ENCODE measurements at regions not wholly inside any gene's neighbourhood (a gene's known extent, or its start where the extent isn't known, plus 50 kb on each side); places are given as distances from the start of the nearest gene placed in this dataset.

- Histone ChIP-seq H4K91ac (ENCODE audit: insufficient read depth, low read depth, low read length) (no peak overlapping the region), H2BK15ac (ENCODE audit: low read depth, low read length) (no peak overlapping the region), H3K9me1 (ENCODE audit: insufficient read depth, low read length) (no peaks in the 10 kb centered on the region), H2BK5ac (ENCODE audit: low read depth, low read length, poor library complexity, severe bottlenecking) (no peak overlapping the region), H3K27ac (ENCODE audit: insufficient read depth, low read length) (no peak overlapping the region), H2BK120ac (ENCODE audit: low read depth, low read length) (no peak overlapping the region), H3K9me3 (ENCODE audit: control insufficient read depth, insufficient read depth, low read length) (no peaks in the 10 kb centered on the region), H2AFZ (replicated peaks; ENCODE audit: low read length, poor library complexity) (no peak overlapping the region), H3K9ac (ENCODE audit: low read depth, low read length) (no peak overlapping the region), H3K27me3 (ENCODE audit: control insufficient read depth, insufficient read depth, low read length) (no peaks in the 10 kb centered on the region; the same call in 1 of the 2 replicates), H3K56ac (ENCODE audit: extremely low read depth, insufficient read depth, low read length) (no peak overlapping the region), H3K23ac (ENCODE audit: low read depth, low read length) (no peak overlapping the region), H4K20me1 (ENCODE audit: insufficient read depth, low read length) (no peaks in the 10 kb centered on the region), H3K4me1 (ENCODE audit: control insufficient read depth, insufficient read depth, low read length) (no peaks in the 10 kb centered on the region), H3K4me2 (ENCODE audit: low read depth, low read length) (no peak overlapping the region; the same call in 1 of the 2 replicates), H3K14ac (replicated peaks; ENCODE audit: low read depth, low read length) (no peak overlapping the region), H4K5ac (ENCODE audit: low read depth, low read length) (no peak overlapping the region), H3K79me1 (ENCODE audit: low read depth in 1 of 2, low read length in 2 of 2) (no peaks in the 10 kb centered on the region), H3K4ac (ENCODE audit: low read depth, low read length) (no peak overlapping the region), H3K4me3 (ENCODE audit: insufficient read depth, low read depth, low read length) (no peak overlapping the region), H4K8ac (ENCODE audit: low read depth in 2 of 2, low read length in 2 of 2) (no peak overlapping the region), H2AK5ac (ENCODE audit: low read depth, low read length) (no peak overlapping the region), H2BK20ac (ENCODE audit: low read depth, low read length) (no peak overlapping the region), H3K18ac (ENCODE audit: low read depth, low read length) (no peak overlapping the region), H3K36me3 (ENCODE audit: control insufficient read depth, insufficient read depth, low read length) (no peaks in the 10 kb centered on the region), H2AK9ac (replicated peaks; ENCODE audit: low read depth, low read length, poor library complexity) (no peak overlapping the region)
- ATAC-seq (ENCODE audit: low read depth) (peak; percentile 32), DNase-seq (no peak)
- BruUV-seq (replicated peaks): no TSS peak
- intact Hi-C loops (cut with micrococcal nuclease) (no loop called here), in situ Hi-C loops (cut with MboI; ENCODE audit: low sequenced_read_pairs) (no loop called here), dilution Hi-C loops (cut with HindIII; ENCODE audit: low sequenced_read_pairs, unreplicated experiment) (no loop called here)
- 30% methylated on average over 2 of the region's 4 CpGs; no CpG with 5 or more reads in 1 of the 2 experiments for WGBS, 2 experiments (ENCODE audit: extremely low coverage in 2 of 2, insufficient read length in 1 of 2)
- ChIA-PET CTCF (interaction anchor here (1.5 kb wide), 1 partner anchor 95 kb away, joined by 3 read pairs; no protein-coding TSS in a partner anchor), POLR2A (ENCODE audit: unreplicated experiment) (no interaction called here)
- TF ChIP-seq ELK1 (IDR thresholded peaks at IDR 0.05; ENCODE audit: borderline replicate concordance, low read depth, low read length) (no peak), RCOR1 (IDR thresholded peaks at IDR 0.05; ENCODE audit: insufficient replicate concordance, low read length) (no peak), POLR2A (IDR thresholded peaks at IDR 0.05; ENCODE audit: low read depth, low read length) (no peak), RFX5 (IDR thresholded peaks at IDR 0.05; ENCODE audit: low read depth, low read length) (no peak), USF2 (IDR thresholded peaks at IDR 0.05; ENCODE audit: low read depth, low read length) (no peak), SMC3 (IDR thresholded peaks at IDR 0.05; ENCODE audit: low read depth, low read length) (no peak)
Measured at GRCh38 chr12:96120359-96121100, 73.6 kb upstream of the ELK3 start.

Measured in IMR-90 (cell line).